ENCODE measurements at regions not wholly inside any gene's neighbourhood (a gene's known extent, or its start where the extent isn't known, plus 50 kb on each side); places are given as distances from the start of the nearest gene placed in this dataset.
A peak's percentile ranks its signal among the peaks of the same experiment; 100 is the strongest.
"Not testable (repeated sequence)": the region's sequence is repeated elsewhere in the genome, so short reads cannot be mapped to it uniquely, and the experiment has no call there.

DNA sequence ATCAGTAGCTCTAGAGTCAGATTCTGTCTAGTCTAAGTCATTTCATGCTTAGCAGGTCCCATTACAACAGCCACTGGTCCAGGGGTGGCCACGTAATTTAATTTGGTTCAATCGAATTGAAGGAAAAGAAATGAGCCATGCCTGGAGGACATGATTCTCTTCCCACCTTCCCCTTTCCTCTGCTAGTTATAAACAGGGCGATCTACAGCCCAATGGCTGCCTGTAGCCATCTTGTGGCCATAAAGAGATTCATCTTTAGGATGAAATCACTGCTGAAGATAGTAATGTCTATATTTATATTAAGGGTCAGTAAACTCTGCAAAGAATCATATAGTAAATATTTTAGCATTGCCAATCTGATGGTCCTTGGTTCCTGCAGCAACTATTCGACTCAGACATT lies 107.4 kb downstream of the SPDYE17 start:
- H3K9me3 ChIP-seq (ENCODE audit: control insufficient read depth, insufficient read depth, low read depth, low read length); POLR2A ChIA-PET: not testable (repeated sequence)
- CTCF ChIA-PET = interaction anchor here (0.6 kb wide), 1 partner anchor 69 kb away, joined by 3 read pairs; no protein-coding TSS in a partner anchor

DNA sequence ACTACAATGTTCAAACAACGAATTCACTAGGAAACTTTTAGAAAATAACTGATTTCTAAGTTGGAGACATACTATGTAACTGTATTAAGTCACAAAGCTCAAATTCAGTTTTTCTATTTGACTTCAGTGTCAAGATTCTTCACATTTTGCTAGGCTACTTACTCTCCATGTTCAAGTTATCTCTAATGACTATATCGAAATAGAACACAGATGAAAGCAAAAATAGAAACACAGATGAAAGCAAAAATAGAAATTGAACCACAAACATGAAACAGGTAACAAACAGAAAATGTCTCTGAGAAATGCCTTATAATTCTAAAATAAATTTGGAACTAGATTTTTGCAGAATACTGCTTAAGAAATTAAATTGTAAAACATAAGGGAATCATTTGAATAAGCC lies 113.5 kb downstream of the SPDYE17 start:
- CTCF ChIA-PET; H3K4me3 ChIP-seq (ENCODE audit: low read depth, low read length); H3K9me3 ChIP-seq (ENCODE audit: control insufficient read depth, insufficient read depth, low read depth, low read length); POLR2A ChIA-PET; H3K4me1 ChIP-seq (ENCODE audit: control insufficient read depth, insufficient read depth, low read length); H3K36me3 ChIP-seq (ENCODE audit: control insufficient read depth in 2 of 2, insufficient read depth in 1 of 2, low read length in 2 of 2); H3K27ac ChIP-seq (ENCODE audit: extremely low read depth, low read depth, low read length): not testable (repeated sequence)

More for the DNA sequence above, 107.4 kb downstream of the SPDYE17 start:
- H3K36me3 ChIP-seq (ENCODE audit: control insufficient read depth in 2 of 2, insufficient read depth in 1 of 2, low read length in 2 of 2); H3K27ac ChIP-seq (ENCODE audit: extremely low read depth, low read depth, low read length); H3K4me3 ChIP-seq (ENCODE audit: low read depth, low read length); H3K4me1 ChIP-seq (ENCODE audit: control insufficient read depth, insufficient read depth, low read length): not testable (repeated sequence)

DNA sequence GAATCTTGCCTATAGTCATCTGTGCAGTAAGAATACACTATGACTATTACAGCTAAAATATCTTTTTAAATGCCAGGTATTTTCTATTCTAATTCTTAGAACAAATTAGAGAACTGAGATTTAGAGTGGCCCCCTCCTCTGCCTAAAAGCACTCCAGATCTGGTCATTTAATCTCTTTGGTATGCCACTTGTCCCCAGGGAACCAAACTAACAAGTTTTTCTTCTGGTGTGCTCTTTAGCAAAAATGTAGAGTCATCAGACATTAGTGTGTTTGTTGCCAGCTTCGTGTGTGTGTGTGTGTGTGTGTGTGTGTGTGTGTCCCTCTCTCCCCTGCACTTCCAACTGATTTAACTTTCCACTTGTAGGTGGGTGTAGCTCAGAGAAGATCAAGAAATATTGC lies 117.8 kb downstream of the SPDYE17 start:
- H3K27ac ChIP-seq (ENCODE audit: extremely low read depth, low read depth, low read length); H3K4me3 ChIP-seq (ENCODE audit: low read depth, low read length); CTCF ChIA-PET; H3K9me3 ChIP-seq (ENCODE audit: control insufficient read depth, insufficient read depth, low read depth, low read length); POLR2A ChIA-PET; H3K36me3 ChIP-seq (ENCODE audit: control insufficient read depth in 2 of 2, insufficient read depth in 1 of 2, low read length in 2 of 2); H3K4me1 ChIP-seq (ENCODE audit: control insufficient read depth, insufficient read depth, low read length): not testable (repeated sequence)

DNA sequence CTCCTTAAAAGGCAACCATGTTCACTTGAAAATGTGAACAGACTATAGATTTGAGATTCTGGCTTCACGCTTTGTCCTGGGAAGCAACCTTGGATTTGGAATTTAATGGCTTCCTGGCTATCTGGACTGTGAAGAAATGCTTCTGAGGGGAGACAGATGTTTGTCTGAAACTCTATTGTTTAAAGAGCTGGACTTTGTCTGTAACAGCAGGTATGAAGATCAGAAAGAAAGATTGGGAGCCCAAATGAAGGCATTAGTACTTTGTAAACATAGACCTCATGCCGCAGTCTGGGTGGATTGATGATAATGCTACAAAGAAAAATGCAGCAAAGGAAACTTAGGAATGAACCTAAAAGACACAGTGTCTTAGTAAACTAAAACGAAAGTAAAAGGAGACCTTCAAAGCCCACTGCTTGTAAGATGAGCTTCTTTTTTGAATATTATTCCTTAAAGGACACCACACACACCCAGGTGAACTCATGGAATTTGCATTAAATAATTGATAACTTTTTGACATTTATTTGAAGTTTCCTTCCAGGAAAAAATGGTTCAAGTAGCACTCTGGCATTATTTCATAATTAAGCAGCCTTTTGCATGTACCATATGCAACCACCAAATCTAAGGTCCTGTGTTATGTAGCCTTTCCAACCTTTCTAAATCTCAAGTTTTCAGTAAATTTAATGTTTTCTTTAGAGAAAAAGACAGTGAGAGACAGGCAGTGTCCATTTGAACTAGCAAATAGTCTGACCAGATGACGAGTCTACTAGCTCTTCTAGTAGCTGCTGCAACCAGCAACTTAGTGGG lies 119.9 kb downstream of the SPDYE17 start:
- H3K27ac ChIP-seq (ENCODE audit: extremely low read depth, low read depth, low read length); CTCF ChIA-PET; H3K4me1 ChIP-seq (ENCODE audit: control insufficient read depth, insufficient read depth, low read length); H3K9me3 ChIP-seq (ENCODE audit: control insufficient read depth, insufficient read depth, low read depth, low read length); H3K36me3 ChIP-seq (ENCODE audit: control insufficient read depth in 2 of 2, insufficient read depth in 1 of 2, low read length in 2 of 2); POLR2A ChIA-PET; H3K4me3 ChIP-seq (ENCODE audit: low read depth, low read length): not testable (repeated sequence)
- TF ChIP-seq ZNF335 (tag by site-specific recombination; conservative IDR thresholded peaks at IDR 0.05) = 0 out of 2 replicates have a peak, but pooled peaks have one; percentile 33

DNA sequence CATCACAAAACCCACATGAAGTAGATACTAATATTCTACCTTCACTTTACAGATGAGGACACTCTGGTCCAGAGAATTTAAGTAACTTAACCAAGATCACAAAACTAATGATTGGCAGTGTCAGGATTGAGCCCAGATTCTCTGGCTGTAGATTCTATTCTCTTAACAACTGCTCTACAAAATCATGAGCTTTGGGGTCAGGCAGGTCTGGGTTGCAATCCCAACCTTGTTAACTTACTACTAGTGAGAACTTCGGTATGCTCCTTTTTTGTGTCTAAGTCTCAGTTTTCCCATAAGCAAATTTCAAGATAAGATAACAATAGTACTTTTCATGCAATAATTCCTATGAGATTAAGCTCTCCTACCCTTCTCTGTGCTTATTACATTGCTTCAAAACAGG lies 127.5 kb downstream of the SPDYE17 start:
- H3K4me3 ChIP-seq (ENCODE audit: low read depth, low read length); CTCF ChIA-PET; H3K27ac ChIP-seq (ENCODE audit: extremely low read depth, low read depth, low read length); H3K36me3 ChIP-seq (ENCODE audit: control insufficient read depth in 2 of 2, insufficient read depth in 1 of 2, low read length in 2 of 2); H3K4me1 ChIP-seq (ENCODE audit: control insufficient read depth, insufficient read depth, low read length); H3K9me3 ChIP-seq (ENCODE audit: control insufficient read depth, insufficient read depth, low read depth, low read length); POLR2A ChIA-PET: not testable (repeated sequence)

DNA sequence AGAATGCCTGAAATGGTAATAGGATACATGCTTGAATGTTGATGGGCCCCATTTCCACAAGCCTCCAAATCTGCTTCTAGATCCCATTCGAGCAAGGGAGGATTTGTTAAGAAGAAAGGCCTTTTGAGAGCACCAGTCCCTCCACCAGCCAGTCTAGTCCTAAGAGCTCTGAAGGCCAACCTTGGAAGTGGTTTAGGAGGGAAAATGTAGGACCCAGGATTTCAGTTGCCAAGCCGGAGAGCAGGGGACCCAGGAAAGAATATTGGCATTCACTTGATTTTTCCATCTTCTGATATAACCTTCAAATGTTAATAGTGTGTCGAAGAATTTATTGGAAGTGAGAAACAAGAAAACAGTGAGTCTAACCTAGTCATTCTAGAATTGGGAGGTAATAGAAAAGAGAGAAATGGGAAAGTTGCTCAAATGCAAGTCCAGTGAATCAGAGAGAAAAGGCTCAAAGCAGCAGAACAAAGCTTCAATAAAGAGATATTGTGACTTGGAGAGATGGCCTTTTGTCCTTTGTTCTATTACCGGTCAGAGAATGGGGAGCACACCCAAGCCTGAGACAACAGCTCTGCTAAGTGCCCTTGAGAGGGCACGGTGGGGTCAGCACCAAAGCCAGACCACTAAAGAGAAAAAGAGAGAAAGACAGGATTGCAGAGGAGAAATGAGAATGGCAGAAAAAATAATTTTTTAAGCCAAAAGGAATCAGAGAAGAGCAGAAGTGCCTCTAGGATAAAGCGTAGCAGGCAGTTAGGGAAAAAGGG lies 130.0 kb downstream of the SPDYE17 start:
- H3K36me3 ChIP-seq (ENCODE audit: control insufficient read depth in 2 of 2, insufficient read depth in 1 of 2, low read length in 2 of 2); H3K4me3 ChIP-seq (ENCODE audit: low read depth, low read length); CTCF ChIA-PET; H3K27ac ChIP-seq (ENCODE audit: extremely low read depth, low read depth, low read length); H3K4me1 ChIP-seq (ENCODE audit: control insufficient read depth, insufficient read depth, low read length); H3K9me3 ChIP-seq (ENCODE audit: control insufficient read depth, insufficient read depth, low read depth, low read length); POLR2A ChIA-PET: not testable (repeated sequence)

DNA sequence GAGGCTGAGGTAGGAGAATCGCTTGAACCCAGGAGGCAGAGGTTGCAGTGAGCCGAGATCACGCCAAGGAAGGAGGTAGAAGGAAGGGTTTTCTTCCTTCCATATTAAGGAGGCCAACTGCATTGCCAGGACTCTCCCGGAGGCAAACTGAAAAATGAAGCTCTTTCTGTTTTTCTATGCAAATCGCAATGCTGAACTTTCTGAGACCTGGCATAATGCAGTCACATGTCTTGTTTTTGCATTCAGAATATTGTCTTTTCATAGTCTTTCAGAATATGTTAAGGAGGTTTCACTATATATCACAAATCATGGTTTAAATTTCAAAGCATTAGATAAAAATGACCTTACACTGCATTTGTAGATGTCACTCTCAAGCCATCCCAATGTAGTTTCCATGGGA lies 133.4 kb downstream of the SPDYE17 start:
- POLR2A ChIA-PET; H3K4me1 ChIP-seq (ENCODE audit: control insufficient read depth, insufficient read depth, low read length); H3K9me3 ChIP-seq (ENCODE audit: control insufficient read depth, insufficient read depth, low read depth, low read length); H3K36me3 ChIP-seq (ENCODE audit: control insufficient read depth in 2 of 2, insufficient read depth in 1 of 2, low read length in 2 of 2); H3K27ac ChIP-seq (ENCODE audit: extremely low read depth, low read depth, low read length); CTCF ChIA-PET; H3K4me3 ChIP-seq (ENCODE audit: low read depth, low read length): not testable (repeated sequence)

DNA sequence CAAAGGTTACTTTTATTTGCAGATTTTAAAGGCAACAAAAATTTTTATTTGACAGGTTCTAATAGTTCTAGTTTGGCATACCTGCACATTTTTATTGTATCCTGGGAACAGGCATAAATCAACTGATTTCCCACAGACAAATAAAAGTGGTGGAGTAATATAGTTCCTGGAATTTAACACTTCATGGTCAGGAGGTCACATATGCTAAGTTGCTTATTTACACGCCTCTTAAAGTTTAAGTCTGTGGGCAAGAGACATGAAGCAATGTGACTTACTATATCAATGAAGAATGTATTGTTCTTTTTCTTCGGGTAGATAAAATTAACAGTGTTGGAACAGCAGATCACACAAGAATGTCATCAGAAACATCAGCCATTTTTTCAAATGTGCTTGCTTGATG lies 135.2 kb downstream of the SPDYE17 start:
- H3K4me3 ChIP-seq (ENCODE audit: low read depth, low read length); H3K36me3 ChIP-seq (ENCODE audit: control insufficient read depth in 2 of 2, insufficient read depth in 1 of 2, low read length in 2 of 2); H3K27ac ChIP-seq (ENCODE audit: extremely low read depth, low read depth, low read length); H3K4me1 ChIP-seq (ENCODE audit: control insufficient read depth, insufficient read depth, low read length); CTCF ChIA-PET; H3K9me3 ChIP-seq (ENCODE audit: control insufficient read depth, insufficient read depth, low read depth, low read length); POLR2A ChIA-PET: not testable (repeated sequence)

DNA sequence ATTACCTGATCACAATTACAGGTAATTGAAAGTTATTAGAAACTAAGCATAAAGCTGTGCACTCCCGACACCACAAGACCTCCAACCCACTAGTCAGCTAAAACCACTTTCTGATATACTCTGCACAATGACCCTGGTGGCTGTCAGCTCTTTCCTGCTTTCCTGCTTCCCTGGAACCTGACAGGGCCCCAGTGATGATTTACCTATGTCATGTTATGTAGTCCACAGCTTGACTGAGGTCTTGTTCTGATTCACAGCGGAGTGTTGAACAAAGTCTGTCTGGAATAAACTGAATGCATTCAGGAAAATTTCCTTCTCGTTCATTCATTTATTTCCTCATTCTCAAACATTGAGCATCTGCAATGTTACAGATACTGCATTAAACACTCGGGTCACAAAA lies 136.5 kb downstream of the SPDYE17 start:
- H3K4me3 ChIP-seq (ENCODE audit: low read depth, low read length); H3K4me1 ChIP-seq (ENCODE audit: control insufficient read depth, insufficient read depth, low read length); H3K36me3 ChIP-seq (ENCODE audit: control insufficient read depth in 2 of 2, insufficient read depth in 1 of 2, low read length in 2 of 2); POLR2A ChIA-PET; H3K27ac ChIP-seq (ENCODE audit: extremely low read depth, low read depth, low read length); CTCF ChIA-PET; H3K9me3 ChIP-seq (ENCODE audit: control insufficient read depth, insufficient read depth, low read depth, low read length): not testable (repeated sequence)

DNA sequence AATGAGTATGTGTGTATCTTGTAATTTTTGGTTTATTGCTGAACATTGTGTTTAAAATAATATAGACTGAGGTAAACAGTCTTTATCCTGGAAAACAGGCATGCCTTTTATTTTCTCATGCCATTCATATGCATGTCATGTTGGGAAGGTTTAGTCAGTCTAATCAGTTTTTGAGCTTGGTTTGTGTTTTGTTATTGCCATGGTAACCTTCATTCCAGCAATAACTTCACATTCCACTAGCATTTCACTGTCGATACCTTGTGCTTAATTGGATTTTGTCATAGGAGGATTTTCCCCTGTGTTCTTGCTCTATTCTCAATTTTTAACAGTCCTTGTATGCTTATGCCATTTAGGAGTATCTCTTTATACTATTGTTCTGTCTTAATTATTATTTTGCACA lies 140.4 kb downstream of the SPDYE17 start:
- H3K27ac ChIP-seq (ENCODE audit: extremely low read depth, low read depth, low read length); H3K4me1 ChIP-seq (ENCODE audit: control insufficient read depth, insufficient read depth, low read length); H3K4me3 ChIP-seq (ENCODE audit: low read depth, low read length); POLR2A ChIA-PET; H3K36me3 ChIP-seq (ENCODE audit: control insufficient read depth in 2 of 2, insufficient read depth in 1 of 2, low read length in 2 of 2); CTCF ChIA-PET; H3K9me3 ChIP-seq (ENCODE audit: control insufficient read depth, insufficient read depth, low read depth, low read length): not testable (repeated sequence)

DNA sequence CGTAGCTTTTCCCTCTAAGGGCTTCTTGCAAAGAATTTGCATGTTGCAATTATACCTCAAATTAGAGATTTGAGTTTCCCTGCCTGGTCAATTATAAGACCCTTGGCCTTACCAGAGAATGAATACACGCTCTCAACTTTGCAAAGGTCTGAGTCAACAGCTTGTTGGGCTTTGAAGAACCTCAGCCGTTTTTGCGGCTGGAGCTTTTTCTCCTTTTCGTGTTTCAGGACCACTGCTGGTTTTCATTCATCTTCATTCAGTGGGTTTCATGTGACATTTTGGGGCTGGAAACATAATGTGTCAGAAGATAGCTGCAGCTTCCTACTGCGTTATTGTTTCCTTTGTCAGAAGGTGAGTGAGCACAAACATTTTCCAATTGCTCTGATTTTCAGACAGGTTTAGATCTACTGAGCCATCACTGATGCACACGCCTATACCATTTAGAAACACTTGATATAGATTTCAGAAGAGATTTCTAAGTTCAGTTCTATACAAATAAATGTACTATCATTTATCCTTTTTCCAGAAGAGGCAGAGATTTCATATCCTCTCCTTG lies 152.3 kb downstream of the SPDYE17 start:
- H3K27ac ChIP-seq (ENCODE audit: extremely low read depth, low read depth, low read length); H3K4me3 ChIP-seq (ENCODE audit: low read depth, low read length); H3K4me1 ChIP-seq (ENCODE audit: control insufficient read depth, insufficient read depth, low read length); H3K36me3 ChIP-seq (ENCODE audit: control insufficient read depth in 2 of 2, insufficient read depth in 1 of 2, low read length in 2 of 2); CTCF ChIA-PET; H3K9me3 ChIP-seq (ENCODE audit: control insufficient read depth, insufficient read depth, low read depth, low read length); POLR2A ChIA-PET: not testable (repeated sequence)
